ENCODE measurements at regions not wholly inside any gene's neighbourhood (a gene's known extent, or its start where the extent isn't known, plus 50 kb on each side); places are given as distances from the start of the nearest gene placed in this dataset. TPM values are rescaled to one million over a fixed set of nuclear protein-coding genes. Genes with fewer than 3 reads are reported as not detected.

DNA sequence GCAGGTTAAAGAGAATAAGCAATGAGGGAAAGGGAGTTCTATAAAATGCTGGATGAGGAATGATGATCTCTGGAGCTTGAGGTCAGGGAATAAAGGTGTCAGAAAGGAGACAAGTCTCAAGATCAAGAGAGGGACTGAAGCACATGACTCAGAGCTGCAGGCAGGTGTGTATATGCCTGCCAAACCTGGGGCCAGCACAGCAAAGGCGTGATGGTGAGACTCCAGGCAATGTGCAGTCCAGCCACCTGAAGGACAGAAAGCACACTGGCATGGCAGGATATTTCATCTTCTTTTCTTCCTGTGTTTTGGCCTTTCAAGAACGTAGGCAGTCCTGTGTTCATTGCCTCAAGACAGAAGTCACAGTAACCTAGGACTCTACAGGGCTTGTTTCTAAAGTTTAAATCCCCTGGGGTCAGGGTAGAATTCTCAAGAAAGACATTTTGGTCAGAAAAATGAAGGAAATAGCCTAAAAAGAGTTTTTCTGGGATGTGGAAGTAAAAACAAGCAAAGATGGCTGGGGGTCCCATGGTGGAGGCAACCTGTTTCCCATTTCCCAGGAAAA, 55.5 kb upstream of the TOPAZ1 start:
- no peak for DNase-seq (ENCODE audit: insufficient read length, low spot score, missing footprints)
- H3K27me3 ChIP-seq (ENCODE audit: insufficient read depth, low read length): peaks cover 21% of the 10 kb centered on the region
- no peaks in the 10 kb centered on the region for H3K79me2 ChIP-seq (ENCODE audit: insufficient read depth, low read length)
- no peak overlapping the region for H3K27ac ChIP-seq (ENCODE audit: low read depth, low read length)
- no peak overlapping the region for H3K4me3 ChIP-seq (ENCODE audit: insufficient read depth, low read length)
- TF ChIP-seq, protein P1, sequence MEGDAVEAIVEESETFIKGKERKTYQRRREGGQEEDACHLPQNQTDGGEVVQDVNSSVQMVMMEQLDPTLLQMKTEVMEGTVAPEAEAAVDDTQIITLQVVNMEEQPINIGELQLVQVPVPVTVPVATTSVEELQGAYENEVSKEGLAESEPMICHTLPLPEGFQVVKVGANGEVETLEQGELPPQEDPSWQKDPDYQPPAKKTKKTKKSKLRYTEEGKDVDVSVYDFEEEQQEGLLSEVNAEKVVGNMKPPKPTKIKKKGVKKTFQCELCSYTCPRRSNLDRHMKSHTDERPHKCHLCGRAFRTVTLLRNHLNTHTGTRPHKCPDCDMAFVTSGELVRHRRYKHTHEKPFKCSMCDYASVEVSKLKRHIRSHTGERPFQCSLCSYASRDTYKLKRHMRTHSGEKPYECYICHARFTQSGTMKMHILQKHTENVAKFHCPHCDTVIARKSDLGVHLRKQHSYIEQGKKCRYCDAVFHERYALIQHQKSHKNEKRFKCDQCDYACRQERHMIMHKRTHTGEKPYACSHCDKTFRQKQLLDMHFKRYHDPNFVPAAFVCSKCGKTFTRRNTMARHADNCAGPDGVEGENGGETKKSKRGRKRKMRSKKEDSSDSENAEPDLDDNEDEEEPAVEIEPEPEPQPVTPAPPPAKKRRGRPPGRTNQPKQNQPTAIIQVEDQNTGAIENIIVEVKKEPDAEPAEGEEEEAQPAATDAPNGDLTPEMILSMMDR (IDR thresholded peaks at IDR 0.05; ENCODE audit: extremely low read depth, low read depth, low read length): no peak
- no peaks in the 10 kb centered on the region for H3K36me3 ChIP-seq (ENCODE audit: insufficient read depth, low read length)
- H4K20me1 ChIP-seq (ENCODE audit: insufficient read depth, low read length): no peaks in the 10 kb centered on the region
- no peaks in the 10 kb centered on the region for H3K4me1 ChIP-seq (ENCODE audit: insufficient read depth, low read length)
- no peaks in the 10 kb centered on the region for H3K9me3 ChIP-seq (ENCODE audit: low read depth, low read length)
- no peak overlapping the region for H2AFZ ChIP-seq (ENCODE audit: low read length)
- H3K4me2 ChIP-seq (ENCODE audit: insufficient read depth, low read length): no peak overlapping the region

DNA sequence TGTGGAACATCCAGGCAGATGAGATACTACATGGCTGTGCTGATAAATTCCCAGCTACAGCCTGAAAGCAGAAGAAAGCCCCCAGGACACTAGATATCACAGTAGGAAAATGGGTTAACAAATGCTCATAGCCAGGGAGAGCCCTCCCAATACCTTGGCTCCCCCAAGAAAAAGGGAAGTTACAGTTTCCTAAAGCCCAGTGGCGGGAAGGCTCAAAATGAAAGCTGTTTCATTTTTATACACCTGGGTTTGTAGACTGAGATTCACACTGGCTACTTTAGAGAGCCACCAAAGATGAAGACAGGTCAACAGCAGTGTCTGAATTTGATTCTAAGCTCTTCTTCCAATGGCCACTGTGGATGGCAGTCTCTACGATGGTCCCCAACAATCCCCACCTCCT, 55.0 kb upstream of the TOPAZ1 start:
- H3K4me1 ChIP-seq (ENCODE audit: insufficient read depth, low read length): no peaks in the 10 kb centered on the region
- no peak for DNase-seq (ENCODE audit: insufficient read length, low spot score, missing footprints)
- H3K4me3 ChIP-seq (ENCODE audit: insufficient read depth, low read length): no peak overlapping the region
- peaks cover 21% of the 10 kb centered on the region for H3K27me3 ChIP-seq (ENCODE audit: insufficient read depth, low read length)
- no peak overlapping the region for H2AFZ ChIP-seq (ENCODE audit: low read length)
- H3K27ac ChIP-seq (ENCODE audit: low read depth, low read length): no peak overlapping the region
- H3K36me3 ChIP-seq (ENCODE audit: insufficient read depth, low read length): no peaks in the 10 kb centered on the region
- TF ChIP-seq, protein P1 (IDR thresholded peaks at IDR 0.05; ENCODE audit: extremely low read depth, low read depth, low read length): no peak
- H3K9me3 ChIP-seq (ENCODE audit: low read depth, low read length): no peaks in the 10 kb centered on the region
- no peaks in the 10 kb centered on the region for H3K79me2 ChIP-seq (ENCODE audit: insufficient read depth, low read length)
- H3K4me2 ChIP-seq (ENCODE audit: insufficient read depth, low read length): no peak overlapping the region
- no peaks in the 10 kb centered on the region for H4K20me1 ChIP-seq (ENCODE audit: insufficient read depth, low read length)

Small RNA genes in the stretch of these regions (small RNA-seq; reads per million reads assigned to genes)
- gene MIR138-1 (729 reads per million, percentile 99 among the genes with 10 or more reads in this experiment), gene RNU6-367P (not detected)

Data from osteoblast (primary cell).